ENCODE measurements at regions not wholly inside any gene's neighbourhood (a gene's known extent, or its start where the extent isn't known, plus 50 kb on each side); places are given as distances from the start of the nearest gene placed in this dataset.

DNA sequence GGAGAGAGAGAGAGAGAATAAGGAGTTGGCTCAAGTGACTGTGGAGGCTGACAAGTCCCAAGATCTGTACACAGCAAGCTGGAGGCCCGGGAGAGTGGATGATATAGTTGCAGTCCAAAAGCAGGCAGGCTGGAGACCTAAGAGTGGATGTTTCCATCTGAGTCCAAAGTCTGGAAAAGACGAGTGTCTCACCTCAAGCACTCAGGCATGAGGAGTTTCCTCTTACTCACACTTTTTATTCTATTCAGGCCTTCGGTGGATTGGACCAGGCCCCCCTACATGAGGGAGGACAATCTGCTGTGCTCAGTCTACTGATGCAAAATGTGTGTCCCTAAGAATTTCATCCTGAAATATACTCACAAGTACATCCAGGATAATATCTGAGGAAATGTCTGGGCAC lies 484.6 kb downstream of the VRK1 start:
- Histone ChIP-seq H3K27me3 (ENCODE audit: control insufficient read depth, insufficient read depth, low read length) (no peaks in the 10 kb centered on the region), H3K4me3 (ENCODE audit: low read depth, low read length) (no peak overlapping the region), H3K9me3 (ENCODE audit: control insufficient read depth, insufficient read depth, low read length) (peaks cover 56% of the 10 kb centered on the region), H3K27ac (ENCODE audit: low read depth, low read length) (no peak overlapping the region)
- ChIA-PET CTCF (no interaction called here), POLR2A (no interaction called here)
- TF ChIP-seq, protein P1, sequence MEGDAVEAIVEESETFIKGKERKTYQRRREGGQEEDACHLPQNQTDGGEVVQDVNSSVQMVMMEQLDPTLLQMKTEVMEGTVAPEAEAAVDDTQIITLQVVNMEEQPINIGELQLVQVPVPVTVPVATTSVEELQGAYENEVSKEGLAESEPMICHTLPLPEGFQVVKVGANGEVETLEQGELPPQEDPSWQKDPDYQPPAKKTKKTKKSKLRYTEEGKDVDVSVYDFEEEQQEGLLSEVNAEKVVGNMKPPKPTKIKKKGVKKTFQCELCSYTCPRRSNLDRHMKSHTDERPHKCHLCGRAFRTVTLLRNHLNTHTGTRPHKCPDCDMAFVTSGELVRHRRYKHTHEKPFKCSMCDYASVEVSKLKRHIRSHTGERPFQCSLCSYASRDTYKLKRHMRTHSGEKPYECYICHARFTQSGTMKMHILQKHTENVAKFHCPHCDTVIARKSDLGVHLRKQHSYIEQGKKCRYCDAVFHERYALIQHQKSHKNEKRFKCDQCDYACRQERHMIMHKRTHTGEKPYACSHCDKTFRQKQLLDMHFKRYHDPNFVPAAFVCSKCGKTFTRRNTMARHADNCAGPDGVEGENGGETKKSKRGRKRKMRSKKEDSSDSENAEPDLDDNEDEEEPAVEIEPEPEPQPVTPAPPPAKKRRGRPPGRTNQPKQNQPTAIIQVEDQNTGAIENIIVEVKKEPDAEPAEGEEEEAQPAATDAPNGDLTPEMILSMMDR (IDR thresholded peaks at IDR 0.05; ENCODE audit: low read depth, low read length): no peak
- no peak for DNase-seq (ENCODE audit: low read depth, low spot score)

DNA sequence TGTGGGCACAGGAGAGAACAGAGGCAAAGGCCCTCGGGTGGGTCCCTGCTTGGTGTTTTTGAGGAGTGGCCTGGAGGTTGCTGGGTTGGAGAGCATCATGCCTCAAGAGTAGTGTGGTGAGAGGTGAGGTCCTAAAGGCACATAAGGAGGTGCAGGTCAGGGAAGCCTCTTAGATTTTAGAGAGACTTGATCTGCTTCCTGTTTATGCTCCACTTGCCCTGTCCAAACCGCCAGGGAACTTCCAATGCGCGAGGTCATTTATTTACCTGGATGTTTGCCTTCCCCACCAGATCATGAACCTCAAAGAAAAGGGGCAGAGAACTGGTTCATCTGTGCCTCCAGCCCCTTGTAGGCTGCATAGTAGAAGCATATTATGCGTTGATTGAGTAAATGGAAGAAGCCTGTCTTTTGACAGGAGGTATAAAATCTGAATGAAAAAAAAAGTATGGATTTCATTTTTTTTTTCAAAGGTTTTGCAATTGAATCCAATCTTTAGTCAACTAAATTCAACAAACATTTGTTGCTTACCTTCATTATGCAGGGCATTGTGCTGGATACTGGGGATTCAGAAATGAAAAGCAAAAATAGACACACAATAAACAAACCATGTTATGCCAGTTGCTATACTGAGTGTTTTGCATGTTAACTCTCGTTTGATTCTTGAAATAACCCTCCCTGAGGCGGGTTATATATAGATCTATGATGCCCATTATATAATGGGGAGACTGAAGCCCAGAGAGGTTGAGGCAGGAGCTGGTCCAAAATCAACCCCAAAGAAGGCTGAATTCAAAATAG lies 485.2 kb downstream of the VRK1 start:
- no peak for DNase-seq (ENCODE audit: low read depth, low spot score)
- ChIA-PET CTCF (no interaction called here), POLR2A (no interaction called here)
- Histone ChIP-seq H3K27me3 (ENCODE audit: control insufficient read depth, insufficient read depth, low read length) (no peaks in the 10 kb centered on the region), H3K9me3 (ENCODE audit: control insufficient read depth, insufficient read depth, low read length) (peaks cover 55% of the 10 kb centered on the region), H3K27ac (ENCODE audit: low read depth, low read length) (no peak overlapping the region), H3K4me3 (ENCODE audit: low read depth, low read length) (no peak overlapping the region)
- TF ChIP-seq, protein P1 (IDR thresholded peaks at IDR 0.05; ENCODE audit: low read depth, low read length): no peak

DNA sequence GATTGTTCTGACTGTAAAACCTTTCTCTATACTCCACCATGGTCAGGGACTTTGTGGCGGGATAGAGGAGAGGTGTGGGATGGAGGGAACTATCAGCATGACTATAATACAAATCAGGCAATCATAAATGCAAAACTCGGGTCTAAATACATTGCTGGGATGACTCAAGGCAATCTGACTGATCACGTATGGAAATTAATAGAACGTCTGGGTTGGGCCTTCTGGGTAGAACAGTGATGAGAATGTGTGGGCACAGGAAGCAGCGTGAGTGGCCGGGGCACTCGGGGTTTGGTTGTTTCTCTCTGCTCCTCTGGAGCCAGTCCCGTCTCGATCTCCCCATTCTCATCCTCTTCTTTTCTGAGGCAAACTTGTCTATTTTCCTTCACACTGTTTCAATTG lies 485.8 kb downstream of the VRK1 start:
- peaks cover 52% of the 10 kb centered on the region for H3K9me3 ChIP-seq (ENCODE audit: control insufficient read depth, insufficient read depth, low read length)
- no peak overlapping the region for H3K27ac ChIP-seq (ENCODE audit: low read depth, low read length)
- no peaks in the 10 kb centered on the region for H3K27me3 ChIP-seq (ENCODE audit: control insufficient read depth, insufficient read depth, low read length)
- no peak for DNase-seq (ENCODE audit: low read depth, low spot score)
- TF ChIP-seq, protein P1 (IDR thresholded peaks at IDR 0.05; ENCODE audit: low read depth, low read length): no peak
- no peak overlapping the region for H3K4me3 ChIP-seq (ENCODE audit: low read depth, low read length)
- ChIA-PET POLR2A (no interaction called here), CTCF (no interaction called here)

DNA sequence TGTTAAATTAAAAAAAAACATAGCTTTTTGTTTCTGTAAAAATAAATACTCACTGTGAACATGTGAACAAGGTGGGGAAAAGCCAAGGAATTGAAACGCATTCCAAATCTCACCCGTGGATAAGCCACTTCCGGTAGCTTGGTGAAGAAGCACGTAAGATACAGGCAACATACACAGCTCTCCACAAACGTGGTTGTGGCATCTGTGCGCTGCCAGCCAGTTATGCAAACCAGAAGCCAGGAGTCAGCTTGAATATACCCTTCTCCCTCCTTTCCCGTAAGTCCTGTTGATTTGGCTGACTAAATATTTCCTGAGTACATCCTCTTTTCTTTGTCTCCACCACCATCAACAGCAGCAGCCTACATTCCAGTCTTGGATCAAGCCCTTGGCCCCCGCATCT lies 486.2 kb downstream of the VRK1 start:
- Histone ChIP-seq H3K27ac (ENCODE audit: low read depth, low read length) (no peak overlapping the region), H3K4me3 (ENCODE audit: low read depth, low read length) (no peak overlapping the region), H3K27me3 (ENCODE audit: control insufficient read depth, insufficient read depth, low read length) (no peaks in the 10 kb centered on the region), H3K9me3 (ENCODE audit: control insufficient read depth, insufficient read depth, low read length) (peaks cover 51% of the 10 kb centered on the region)
- TF ChIP-seq, protein P1 (IDR thresholded peaks at IDR 0.05; ENCODE audit: low read depth, low read length): no peak
- ChIA-PET POLR2A (no interaction called here), CTCF (no interaction called here)
- DNase-seq (ENCODE audit: low read depth, low spot score): no peak

DNA sequence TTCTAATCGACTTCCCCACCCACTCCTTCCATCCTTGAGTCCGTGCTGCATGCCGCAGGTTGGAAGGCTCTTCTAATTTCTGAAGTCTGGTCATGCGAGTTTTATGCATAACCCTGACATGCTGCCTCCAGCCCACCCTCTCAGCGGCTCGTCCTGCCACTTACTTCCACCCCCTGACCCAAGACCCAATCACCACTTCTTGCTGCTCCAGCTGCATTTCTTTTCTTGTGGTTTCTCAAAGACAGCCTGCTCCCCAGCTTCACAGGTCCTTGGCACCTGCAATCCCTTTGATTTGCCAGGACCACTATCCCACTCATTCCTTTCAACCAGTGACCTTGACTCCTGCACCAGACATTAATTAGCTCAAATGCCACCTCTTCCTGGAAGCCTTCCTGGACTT lies 486.7 kb downstream of the VRK1 start:
- CTCF ChIA-PET: no interaction called here
- no peak overlapping the region for H3K27ac ChIP-seq (ENCODE audit: low read depth, low read length)
- H3K27me3 ChIP-seq (ENCODE audit: control insufficient read depth, insufficient read depth, low read length): no peaks in the 10 kb centered on the region
- POLR2A ChIA-PET: no interaction called here
- DNase-seq (ENCODE audit: low read depth, low spot score): no peak
- H3K9me3 ChIP-seq (ENCODE audit: control insufficient read depth, insufficient read depth, low read length): peaks cover 50% of the 10 kb centered on the region
- H3K4me3 ChIP-seq (ENCODE audit: low read depth, low read length): no peak overlapping the region
- TF ChIP-seq, protein P1 (IDR thresholded peaks at IDR 0.05; ENCODE audit: low read depth, low read length): no peak

Data from AG04450 (cell line).